ENCODE measurements at regions not wholly inside any gene's neighbourhood (a gene's known extent, or its start where the extent isn't known, plus 50 kb on each side); places are given as distances from the start of the nearest gene placed in this dataset.

- no peak for DNase-seq
- H3K4me3 Mint-ChIP-seq, result no peak overlapping the region
- H3K27me3 Mint-ChIP-seq, result no peaks in the 10 kb centered on the region
- ATAC-seq (ENCODE audit: low read depth in 2 of 2), result no peak
- no peak overlapping the region for H3K27ac Mint-ChIP-seq
- peaks cover 0 to 3% (median 0%) of the 10 kb centered on the region in 7 donors for H3K9me3 Mint-ChIP-seq
- H3K4me1 Mint-ChIP-seq, result peaks cover 0 to 4% (median 0%) of the 10 kb centered on the region in 3 donors
- no peaks in the 10 kb centered on the region for H3K36me3 Mint-ChIP-seq
Measured at GRCh38 chr5:158619083-158619788, 480.5 kb downstream of the EBF1 start.

- ATAC-seq (ENCODE audit: low read depth in 2 of 2) (no peak), DNase-seq (no peak)
- Mint-ChIP-seq H3K36me3 (no peaks in the 10 kb centered on the region), H3K4me1 (peaks cover 0 to 4% (median 0%) of the 10 kb centered on the region in 3 donors), H3K9me3 (peaks cover 0 to 3% (median 0%) of the 10 kb centered on the region in 7 donors), H3K27ac (no peak overlapping the region), H3K27me3 (no peaks in the 10 kb centered on the region), H3K4me3 (no peak overlapping the region)
Measured at GRCh38 chr5:158618256-158618655, 481.5 kb downstream of the EBF1 start.

GRCh38 chr5:158616707-158617106, 483.0 kb downstream of the EBF1 start:
- ATAC-seq (ENCODE audit: low read depth in 2 of 2) (no peak), DNase-seq (no peak)
- Mint-ChIP-seq H3K27me3 (no peaks in the 10 kb centered on the region), H3K4me1 (peaks cover 0 to 4% (median 0%) of the 10 kb centered on the region in 3 donors), H3K9me3 (peaks cover 0 to 3% (median 0%) of the 10 kb centered on the region in 7 donors), H3K27ac (no peak overlapping the region), H3K4me3 (no peak overlapping the region), H3K36me3 (no peaks in the 10 kb centered on the region)

- Mint-ChIP-seq H3K9me3 (peaks cover 0 to 3% (median 0%) of the 10 kb centered on the region in 7 donors), H3K4me1 (peaks cover 0 to 4% (median under 1%) of the 10 kb centered on the region in 3 donors), H3K4me3 (no peak overlapping the region), H3K27ac (no peak overlapping the region), H3K36me3 (no peaks in the 10 kb centered on the region), H3K27me3 (no peaks in the 10 kb centered on the region)
- ATAC-seq (ENCODE audit: low read depth in 2 of 2) (no peak), DNase-seq (no peak)
Measured at GRCh38 chr5:158614951-158615350, 484.8 kb downstream of the EBF1 start.

- peaks cover 0 to 3% (median 0%) of the 10 kb centered on the region in 7 donors for H3K9me3 Mint-ChIP-seq
- no peaks in the 10 kb centered on the region for H3K36me3 Mint-ChIP-seq
- no peak overlapping the region for H3K4me3 Mint-ChIP-seq
- DNase-seq, result no peak
- H3K27me3 Mint-ChIP-seq, result peaks cover 0 to 8% (median 0%) of the 10 kb centered on the region in 3 donors
- peaks cover 8 to 14% (median 10%) of the 10 kb centered on the region in 3 donors for H3K4me1 Mint-ChIP-seq
- H3K27ac Mint-ChIP-seq, result no peak overlapping the region
- ATAC-seq (ENCODE audit: low read depth in 2 of 2), result no peak
Measured at GRCh38 chr5:158611581-158611980, 488.1 kb downstream of the EBF1 start.

- H3K36me3 Mint-ChIP-seq, result no peaks in the 10 kb centered on the region
- H3K9me3 Mint-ChIP-seq, result peaks cover 0 to 1% (median 0%) of the 10 kb centered on the region in 7 donors
- ATAC-seq (ENCODE audit: low read depth in 2 of 2), result no peak
- peak overlapping the region in 1 of 6 donors; percentile 45 for H3K27ac Mint-ChIP-seq
- H3K4me1 Mint-ChIP-seq, result peaks cover 6 to 14% (median 8%) of the 10 kb centered on the region in 3 donors
- DNase-seq, result no peak
- H3K27me3 Mint-ChIP-seq, result peaks cover 0 to 8% (median 0%) of the 10 kb centered on the region in 3 donors
- H3K4me3 Mint-ChIP-seq, result no peak overlapping the region
Measured at GRCh38 chr5:158610051-158610415, 489.7 kb downstream of the EBF1 start.

GRCh38 chr5:158609333-158610050, 490.2 kb downstream of the EBF1 start:
- ATAC-seq (ENCODE audit: low read depth in 2 of 2), result peak in 1 of 2 donors; percentile 60
- Mint-ChIP-seq H3K36me3 (no peaks in the 10 kb centered on the region), H3K4me3 (no peak overlapping the region), H3K27me3 (peaks cover 0 to 8% (median 0%) of the 10 kb centered on the region in 3 donors), H3K9me3 (peaks cover 0 to 2% (median 0%) of the 10 kb centered on the region in 7 donors), H3K27ac (peak overlapping the region in 2 of 6 donors; percentile 31 to 45), H3K4me1 (peaks cover 6 to 14% (median 8%) of the 10 kb centered on the region in 3 donors)
- DNase-seq, result no peak

GRCh38 chr5:158607088-158607487, 492.6 kb downstream of the EBF1 start:
- no peak overlapping the region for H3K27ac Mint-ChIP-seq
- peaks cover 0 to 2% (median 0%) of the 10 kb centered on the region in 7 donors for H3K9me3 Mint-ChIP-seq
- H3K36me3 Mint-ChIP-seq, result no peaks in the 10 kb centered on the region
- ATAC-seq (ENCODE audit: low read depth in 2 of 2), result no peak
- H3K4me3 Mint-ChIP-seq, result no peak overlapping the region
- H3K4me1 Mint-ChIP-seq, result peaks cover 6 to 14% (median 8%) of the 10 kb centered on the region in 3 donors
- peaks cover 0 to 8% (median 0%) of the 10 kb centered on the region in 3 donors for H3K27me3 Mint-ChIP-seq
- DNase-seq, result no peak

GRCh38 chr5:158606233-158606632, 493.5 kb downstream of the EBF1 start:
- Mint-ChIP-seq H3K27me3 (peaks cover 0 to 8% (median 0%) of the 10 kb centered on the region in 3 donors), H3K27ac (no peak overlapping the region), H3K4me3 (no peak overlapping the region), H3K9me3 (peaks cover 0 to 2% (median 0%) of the 10 kb centered on the region in 7 donors), H3K4me1 (peaks cover 8 to 14% (median 12%) of the 10 kb centered on the region in 3 donors), H3K36me3 (no peaks in the 10 kb centered on the region)
- DNase-seq (no peak), ATAC-seq (ENCODE audit: low read depth in 2 of 2) (no peak)

GRCh38 chr5:158602981-158603380, 496.7 kb downstream of the EBF1 start:
- Mint-ChIP-seq H3K27me3 (no peaks in the 10 kb centered on the region), H3K4me1 (peaks cover 17 to 29% (median 24%) of the 10 kb centered on the region in 3 donors), H3K36me3 (no peaks in the 10 kb centered on the region), H3K4me3 (no peak overlapping the region), H3K27ac (no peak overlapping the region), H3K9me3 (peaks cover 0 to 2% (median 0%) of the 10 kb centered on the region in 7 donors)
- ATAC-seq (ENCODE audit: low read depth in 2 of 2) (no peak), DNase-seq (no peak)

- Mint-ChIP-seq H3K4me3 (no peak overlapping the region), H3K9me3 (peaks cover 0 to 2% (median 0%) of the 10 kb centered on the region in 7 donors), H3K27me3 (no peaks in the 10 kb centered on the region), H3K4me1 (peaks cover 23 to 37% (median 31%) of the 10 kb centered on the region in 3 donors), H3K36me3 (no peaks in the 10 kb centered on the region), H3K27ac (peak overlapping the region in 1 of 6 donors; percentile 41)
- DNase-seq (no peak), ATAC-seq (ENCODE audit: low read depth in 2 of 2) (no peak)
Measured at GRCh38 chr5:158601118-158601517, 498.6 kb downstream of the EBF1 start.

- no peak for ATAC-seq (ENCODE audit: low read depth in 2 of 2)
- Mint-ChIP-seq H3K4me3 (no peak overlapping the region), H3K36me3 (no peaks in the 10 kb centered on the region), H3K4me1 (peaks cover 23 to 37% (median 31%) of the 10 kb centered on the region in 3 donors), H3K9me3 (peaks cover 0 to 2% (median 0%) of the 10 kb centered on the region in 7 donors), H3K27ac (peak overlapping the region in 3 of 6 donors; percentile 16 to 42 (median 26)), H3K27me3 (no peaks in the 10 kb centered on the region)
- no peak for DNase-seq
Measured at GRCh38 chr5:158600679-158601078, 499.0 kb downstream of the EBF1 start.

- H3K4me3 Mint-ChIP-seq, result peak overlapping the region in 1 of 8 donors; percentile 26
- DNase-seq, result peak; percentile 21
- H3K27ac Mint-ChIP-seq, result no peak overlapping the region
- peak; percentile 56 to 58 for ATAC-seq (ENCODE audit: low read depth in 2 of 2)
- no peaks in the 10 kb centered on the region for H3K36me3 Mint-ChIP-seq
- H3K9me3 Mint-ChIP-seq, result no peaks in the 10 kb centered on the region
- no peaks in the 10 kb centered on the region for H3K27me3 Mint-ChIP-seq
- H3K4me1 Mint-ChIP-seq, result peaks cover 23 to 37% (median 31%) of the 10 kb centered on the region in 3 donors
Measured at GRCh38 chr5:158599157-158599556, 500.6 kb downstream of the EBF1 start.
